H1 (cell line): ENCODE measurements at regions not wholly inside any gene's neighbourhood (a gene's known extent, or its start where the extent isn't known, plus 50 kb on each side); places are given as distances from the start of the nearest gene placed in this dataset.

ENCODE experiments used
- CTCF ChIA-PET: fragments of 300-600 bp; sonication (Branson Sonifier 250); formaldehyde crosslinking; loops from one replicate; lab custom pipeline; 2021; ENCODE audit not compliant: partially characterized antibody; lab: Charles Lee
- POLR2A ChIA-PET: fragments of 300-600 bp; sonication (Branson Sonifier 250); formaldehyde crosslinking; loops from one replicate; lab custom pipeline; 2021; ENCODE audit warnings: inconsistent platforms; ENCODE audit not compliant: partially characterized antibody; lab: Charles Lee
- DNase-seq, 2 experiments: peaks; one replicate each; pipeline versions ENCODE4 v3.0.0 to v3.0.0-alpha.2; 2010 to 2022; ENCODE audit warnings: low spot score in 2 of 2, low read depth in 1 of 2, mixed read lengths in 1 of 2
- FAIRE-seq: peaks from 2 replicates; lab custom pipeline; 2011; peaks lifted over from hg19 to GRCh38; lab: Jason Lieb, UNC
- H2AFZ ChIP-seq: 2 replicates; pipeline ENCODE4 v1.8.1; 2012; ENCODE audit warnings: low read length, inconsistent platforms
- H2AK5ac ChIP-seq: 2 replicates; pipeline ENCODE4 v1.6.1; 2013; ENCODE audit warnings: low read depth, low read length
- H2BK120ac ChIP-seq: replicated peaks from 2 replicates; pipeline ENCODE3; 2013; ENCODE audit warnings: low read depth, low read length, inconsistent platforms
- H2BK12ac ChIP-seq: 2 replicates; pipeline ENCODE4 v1.6.1; 2013; ENCODE audit warnings: low read depth, low read length
- H2BK15ac ChIP-seq: 2 replicates; pipeline ENCODE4 v1.6.1; 2013; ENCODE audit warnings: low read length
- H2BK20ac ChIP-seq: 2 replicates; pipeline ENCODE4 v1.6.1; 2013; ENCODE audit warnings: low read length
- H2BK5ac ChIP-seq: 2 replicates; pipeline ENCODE4 v1.6.1; 2013; ENCODE audit warnings: low read depth, low read length
- H3K14ac ChIP-seq: 2 replicates; pipeline ENCODE4 v1.6.1; 2013; ENCODE audit warnings: inconsistent platforms; ENCODE audit not compliant: insufficient read length
- H3K18ac ChIP-seq: 2 replicates; pipeline ENCODE4 v1.6.1; 2013; ENCODE audit warnings: low read length; ENCODE audit errors: extremely low read depth
- H3K23ac ChIP-seq: 2 replicates; pipeline ENCODE4 v1.6.1; 2013; ENCODE audit warnings: inconsistent platforms; ENCODE audit not compliant: insufficient read length
- H3K23me2 ChIP-seq: 2 replicates; pipeline ENCODE4 v1.6.1; 2013; ENCODE audit warnings: low read depth, low read length
- H3K27ac ChIP-seq: 2 replicates; pipeline ENCODE4 v1.6.1; 2011; ENCODE audit warnings: low read depth, low read length, inconsistent platforms
- H3K27me3 ChIP-seq, 4 experiments: replicated peaks in 1 of 4; 1 replicate in 1 of 4; 2 replicates in 3 of 4; pipeline versions ENCODE4 v1.6.1 to v1.8.1; 2011 to 2013; ENCODE audit warnings: low read length in 3 of 4, mild to moderate bottlenecking in 3 of 4, inconsistent platforms in 2 of 4, mixed read lengths in 2 of 4, moderate library complexity in 1 of 4; ENCODE audit not compliant: control insufficient read depth in 3 of 4, insufficient read depth in 3 of 4; ENCODE audit errors: extremely low read depth in 1 of 4
- H3K36me3 ChIP-seq, 4 experiments: 2 replicates each; pipeline versions ENCODE4 v1.6.1 to v1.8.1; 2011 to 2013; ENCODE audit warnings: mild to moderate bottlenecking in 4 of 4, low read length in 3 of 4, moderate library complexity in 2 of 4, control low read depth in 1 of 4, inconsistent platforms in 1 of 4; ENCODE audit not compliant: insufficient read depth in 4 of 4, control insufficient read depth in 2 of 4
- H3K4ac ChIP-seq: replicated peaks from 2 replicates; pipeline ENCODE3; 2013; ENCODE audit warnings: low read length, low read depth, mixed read lengths, inconsistent platforms; ENCODE audit not compliant: insufficient read length
- H3K4me1 ChIP-seq, 4 experiments: replicated peaks in 1 of 4; 1 replicate in 1 of 4; 2 replicates in 3 of 4; pipeline versions ENCODE4 v1.6.1 to v1.8.1; 2011 to 2013; ENCODE audit warnings: low read length in 3 of 4, inconsistent platforms in 2 of 4, mixed read lengths in 1 of 4; ENCODE audit not compliant: insufficient read depth in 4 of 4, control insufficient read depth in 3 of 4
- H3K4me2 ChIP-seq, 2 experiments: 2 replicates each; pipeline versions ENCODE4 v1.6.1 to v1.8.1; 2011 to 2013; ENCODE audit warnings: low read depth in 2 of 2, low read length in 2 of 2, control low read depth in 1 of 2, inconsistent platforms in 1 of 2, mild to moderate bottlenecking in 1 of 2; ENCODE audit not compliant: insufficient read depth in 1 of 2
- H3K4me3 ChIP-seq, 4 experiments: fragments of 200-600, 300-600 bp in 1 of 4; sonication (generic), shearing (Covaris generic), sonication (Bioruptor Twin) in 1 of 4; 2 replicates each; pipeline versions ENCODE4 v1.5.1 to v1.8.1; 2011 to 2016; ENCODE audit warnings: low read length in 4 of 4, low read depth in 3 of 4, control low read depth in 2 of 4, inconsistent platforms in 2 of 4, mild to moderate bottlenecking in 2 of 4, mixed read lengths in 1 of 4, moderate library complexity in 1 of 4; ENCODE audit not compliant: insufficient read depth in 2 of 4; ENCODE audit errors: extremely low read depth in 1 of 4
- H3K56ac ChIP-seq: replicated peaks from 2 replicates; pipeline ENCODE3; 2013; ENCODE audit warnings: low read depth, mild to moderate bottlenecking, mixed read lengths, low read length, inconsistent platforms; ENCODE audit not compliant: insufficient read length
- H3K79me1 ChIP-seq: 2 replicates; pipeline ENCODE4 v1.6.1; 2013; ENCODE audit warnings: low read depth, low read length, control low read depth
- H3K79me2 ChIP-seq, 2 experiments: 2 replicates each; pipeline versions ENCODE4 v1.6.1 to v1.8.1; 2012 to 2013; ENCODE audit warnings: low read length in 2 of 2, mild to moderate bottlenecking in 2 of 2, inconsistent platforms in 1 of 2; ENCODE audit not compliant: insufficient read depth in 2 of 2, control insufficient read depth in 1 of 2
- H3K9ac ChIP-seq, 4 experiments: replicated peaks in 1 of 4; 1 replicate in 1 of 4; 2 replicates in 3 of 4; pipeline versions ENCODE4 v1.6.1 to v1.8.1; 2011 to 2013; ENCODE audit warnings: low read depth in 3 of 4, low read length in 3 of 4, control low read depth in 2 of 4, mild to moderate bottlenecking in 2 of 4, moderate library complexity in 2 of 4, inconsistent platforms in 1 of 4; ENCODE audit errors: extremely low read depth in 1 of 4
- H3K9me3 ChIP-seq, 2 experiments: 2 replicates each; pipeline versions ENCODE4 v1.6.1 to v1.8.1; 2012 to 2013; ENCODE audit warnings: mild to moderate bottlenecking in 2 of 2, moderate library complexity in 2 of 2, control low read depth in 1 of 2, inconsistent platforms in 1 of 2, low read depth in 1 of 2, low read length in 1 of 2, mixed read lengths in 1 of 2; ENCODE audit not compliant: insufficient read depth in 2 of 2
- H4K20me1 ChIP-seq, 2 experiments: replicated peaks in 1 of 2; 2 replicates each; pipeline versions ENCODE3 to v1.8.1; 2011 to 2013; ENCODE audit warnings: inconsistent platforms in 2 of 2, low read length in 2 of 2, mild to moderate bottlenecking in 1 of 2; ENCODE audit not compliant: insufficient read depth in 2 of 2, control insufficient read depth in 1 of 2
- H4K5ac ChIP-seq: 2 replicates; pipeline ENCODE4 v1.6.1; 2013; ENCODE audit warnings: low read length, low read depth, mixed read lengths, inconsistent platforms; ENCODE audit not compliant: insufficient read length
- H4K8ac ChIP-seq: 2 replicates; pipeline ENCODE4 v1.8.0; 2013; ENCODE audit warnings: mild to moderate bottlenecking, moderate library complexity, low read length, inconsistent platforms; ENCODE audit not compliant: insufficient read depth; ENCODE audit errors: extremely low read depth
- H4K91ac ChIP-seq: replicated peaks from 2 replicates; pipeline ENCODE3; 2013; ENCODE audit warnings: low read length, mixed read lengths, inconsistent platforms; ENCODE audit not compliant: insufficient read length
- CEBPB ChIP-seq: IDR thresholded peaks from 2 replicates; pipeline ENCODE4 v1.6.1; 2012; ENCODE audit warnings: low read depth, low read length
- EGR1 ChIP-seq: IDR thresholded peaks from 2 replicates; pipeline ENCODE4 v1.6.1; 2011; ENCODE audit warnings: low read depth, low read length, borderline replicate concordance
- GABPA ChIP-seq: IDR thresholded peaks from 2 replicates; pipeline ENCODE4 v1.6.1; 2011; ENCODE audit warnings: mild to moderate bottlenecking, low read length, moderate library complexity, borderline replicate concordance; ENCODE audit not compliant: insufficient read depth
- GTF2F1 ChIP-seq: IDR thresholded peaks from 2 replicates; pipeline ENCODE4 v1.6.1; 2012; ENCODE audit warnings: low read depth, low read length, improper control_type of control experiment, borderline replicate concordance
- HDAC2 ChIP-seq, 2 experiments: fragments of 300-600 bp in 1 of 2; sonication (generic) in 1 of 2; IDR thresholded peaks; 2 replicates each; pipeline ENCODE4 v1.6.1; 2011 to 2012; ENCODE audit warnings: low read depth in 2 of 2, low read length in 2 of 2, mild to moderate bottlenecking in 2 of 2, moderate library complexity in 2 of 2, borderline replicate concordance in 1 of 2, inconsistent platforms in 1 of 2
- KDM4A ChIP-seq: IDR thresholded peaks from one replicate; pipeline ENCODE4 v1.7.1; 2012; ENCODE audit warnings: low read depth, mild to moderate bottlenecking, moderate library complexity, low read length, inconsistent platforms; ENCODE audit not compliant: severe bottlenecking
- POU5F1 ChIP-seq: IDR thresholded peaks from 2 replicates; pipeline ENCODE4 v1.6.1; 2011; ENCODE audit warnings: low read depth, mild to moderate bottlenecking, low read length, moderate library complexity
- RFX5 ChIP-seq: IDR thresholded peaks from 2 replicates; pipeline ENCODE4 v1.6.1; 2011; ENCODE audit warnings: low read depth, low read length, improper control_type of control experiment, borderline replicate concordance
- whole genome bisulfite sequencing, 2 experiments: shearing (Covaris generic) in 1 of 2; methylation state at CpG; one replicate each; pipeline versions ENCODE4 v1.1.6 to v1.1.7; 2013 to 2015; ENCODE audit warnings: low lambda C conversion rate in 2 of 2, mixed read lengths in 2 of 2, inconsistent platforms in 1 of 2, low coverage in 1 of 2, missing lambda C conversion rate in 1 of 2; ENCODE audit not compliant: insufficient replicate concordance in 2 of 2, insufficient coverage in 1 of 2, insufficient read length in 1 of 2; ENCODE audit errors: extremely low coverage in 1 of 2, missing lambda C conversion rate in 1 of 2; 5-methylcytosine and 5-hydroxymethylcytosine counted together
- TF ChIP-seq, protein P1 (sequence below): IDR thresholded peaks from 2 replicates; pipeline ENCODE4 v1.6.1; 2012; ENCODE audit warnings: low read length, inconsistent platforms
- TF ChIP-seq, protein P2 (sequence below): IDR thresholded peaks from 2 replicates; pipeline ENCODE4 v1.6.1; 2011; ENCODE audit warnings: low read length, improper control_type of control experiment
- TF ChIP-seq, protein P3 (sequence below): IDR thresholded peaks from 2 replicates; pipeline ENCODE4 v1.6.1; 2012; ENCODE audit warnings: inconsistent platforms

DNA sequence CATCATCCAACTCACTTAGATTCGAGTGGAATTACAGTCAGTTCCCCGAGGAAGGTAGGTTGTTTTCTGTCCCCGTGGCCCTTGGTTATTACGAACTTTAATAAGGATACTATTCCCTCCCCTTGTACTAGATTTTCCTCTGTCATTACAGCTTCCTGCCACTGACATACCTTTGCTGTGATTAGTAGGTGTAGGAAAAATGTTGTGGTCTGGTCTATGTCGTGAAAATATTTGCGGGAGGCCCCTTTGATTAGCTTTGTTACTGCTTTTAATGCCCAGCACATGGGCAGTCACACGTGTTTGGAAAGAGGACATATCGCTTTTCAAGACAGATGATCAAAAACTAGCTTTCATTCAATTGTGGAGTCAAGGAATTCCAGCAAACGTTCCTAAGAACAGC lies 92.2 kb downstream of the GATA3 start:
- Histone ChIP-seq H3K4me1 (peaks cover 0 to 3% (median under 1%) of the 10 kb centered on the region in 4 experiments; a peak in 1 of 7 replicates), H3K27me3 (no peaks in the 10 kb centered on the region), H2BK15ac (no peak overlapping the region), H3K79me1 (no peaks in the 10 kb centered on the region), H3K23ac (no peak overlapping the region), H2AFZ (no peak overlapping the region), H3K4me2 (no peak overlapping the region), H3K56ac (no peak overlapping the region), H2BK5ac (no peak overlapping the region), H3K18ac (no peak overlapping the region), H2BK20ac (no peak overlapping the region), H3K4ac (no peak overlapping the region), H3K79me2 (no peaks in the 10 kb centered on the region), H3K27ac (no peak overlapping the region), H3K9ac (no peak overlapping the region), H3K36me3 (no peaks in the 10 kb centered on the region), H3K14ac (no peak overlapping the region), H4K8ac (no peak overlapping the region), H3K23me2 (no peaks in the 10 kb centered on the region), H2BK12ac (no peak overlapping the region), H3K4me3 (no peak overlapping the region), H2AK5ac (no peak overlapping the region), H2BK120ac (no peak overlapping the region), H4K5ac (no peak overlapping the region), H4K20me1 (no peaks in the 10 kb centered on the region), H3K9me3 (no peaks in the 10 kb centered on the region), H4K91ac (no peak overlapping the region)
- ChIA-PET POLR2A (no interaction called here), CTCF (interaction anchor here (0.5 to 0.9 kb wide), 2 partner anchors 16 to 1062 kb away, joined by 3 read pairs; no protein-coding TSS in a partner anchor)
- 81% methylated on average over 9 of the region's 9 CpGs; no CpG with 5 or more reads in 1 of the 2 experiments for WGBS, 2 experiments
- DNase-seq = no peak
- FAIRE-seq = no peak
- TF ChIP-seq EGR1 (no peak), KDM4A (no peak), CEBPB (no peak), HDAC2 (IDR thresholded peaks at IDR 0.05; ENCODE audit: borderline replicate concordance in 1 of 2, low read depth in 2 of 2, low read length in 2 of 2) (no peak), GTF2F1 (no peak), RFX5 (no peak), GABPA (no peak), POU5F1 (no peak)
- TF ChIP-seq, protein P1, sequence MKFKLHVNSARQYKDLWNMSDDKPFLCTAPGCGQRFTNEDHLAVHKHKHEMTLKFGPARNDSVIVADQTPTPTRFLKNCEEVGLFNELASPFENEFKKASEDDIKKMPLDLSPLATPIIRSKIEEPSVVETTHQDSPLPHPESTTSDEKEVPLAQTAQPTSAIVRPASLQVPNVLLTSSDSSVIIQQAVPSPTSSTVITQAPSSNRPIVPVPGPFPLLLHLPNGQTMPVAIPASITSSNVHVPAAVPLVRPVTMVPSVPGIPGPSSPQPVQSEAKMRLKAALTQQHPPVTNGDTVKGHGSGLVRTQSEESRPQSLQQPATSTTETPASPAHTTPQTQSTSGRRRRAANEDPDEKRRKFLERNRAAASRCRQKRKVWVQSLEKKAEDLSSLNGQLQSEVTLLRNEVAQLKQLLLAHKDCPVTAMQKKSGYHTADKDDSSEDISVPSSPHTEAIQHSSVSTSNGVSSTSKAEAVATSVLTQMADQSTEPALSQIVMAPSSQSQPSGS = no peak
- TF ChIP-seq, protein P2, sequence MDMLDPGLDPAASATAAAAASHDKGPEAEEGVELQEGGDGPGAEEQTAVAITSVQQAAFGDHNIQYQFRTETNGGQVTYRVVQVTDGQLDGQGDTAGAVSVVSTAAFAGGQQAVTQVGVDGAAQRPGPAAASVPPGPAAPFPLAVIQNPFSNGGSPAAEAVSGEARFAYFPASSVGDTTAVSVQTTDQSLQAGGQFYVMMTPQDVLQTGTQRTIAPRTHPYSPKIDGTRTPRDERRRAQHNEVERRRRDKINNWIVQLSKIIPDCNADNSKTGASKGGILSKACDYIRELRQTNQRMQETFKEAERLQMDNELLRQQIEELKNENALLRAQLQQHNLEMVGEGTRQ = no peak
- TF ChIP-seq, protein P3, sequence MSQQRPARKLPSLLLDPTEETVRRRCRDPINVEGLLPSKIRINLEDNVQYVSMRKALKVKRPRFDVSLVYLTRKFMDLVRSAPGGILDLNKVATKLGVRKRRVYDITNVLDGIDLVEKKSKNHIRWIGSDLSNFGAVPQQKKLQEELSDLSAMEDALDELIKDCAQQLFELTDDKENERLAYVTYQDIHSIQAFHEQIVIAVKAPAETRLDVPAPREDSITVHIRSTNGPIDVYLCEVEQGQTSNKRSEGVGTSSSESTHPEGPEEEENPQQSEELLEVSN = no peak
